GM12891 (cell line): ENCODE measurements at regions not wholly inside any gene's neighbourhood (a gene's known extent, or its start where the extent isn't known, plus 50 kb on each side); places are given as distances from the start of the nearest gene placed in this dataset.

Experiments used
- DNase-seq: peaks from one replicate; pipeline ENCODE4 v3.0.0; 2011; ENCODE audit warnings: low spot score; ENCODE audit not compliant: insufficient read length
- FAIRE-seq: peaks from 2 replicates; lab custom pipeline; 2011; peaks lifted over from hg19 to GRCh38; lab: Jason Lieb, UNC
- PAX5 ChIP-seq: IDR thresholded peaks from 2 replicates; pipeline ENCODE4 v1.6.1; 2011; ENCODE audit warnings: low read length, moderate library complexity, mild to moderate bottlenecking; ENCODE audit not compliant: insufficient read depth, severe bottlenecking
- POLR2A ChIP-seq: IDR thresholded peaks from 2 replicates; pipeline ENCODE4 v1.6.1; 2011; ENCODE audit warnings: low read depth, low read length, control low read depth
- POLR2AphosphoS5 ChIP-seq: IDR thresholded peaks from 2 replicates; pipeline ENCODE4 v1.6.1; 2011; ENCODE audit warnings: low read depth, low read length, control low read depth
- POU2F2 ChIP-seq: IDR thresholded peaks from 2 replicates; pipeline ENCODE4 v1.6.1; 2011; ENCODE audit warnings: low read depth, mild to moderate bottlenecking, control low read depth, low read length, moderate library complexity
- SPI1 ChIP-seq: IDR thresholded peaks from 2 replicates; pipeline ENCODE4 v1.6.1; 2011; ENCODE audit warnings: low read depth, low read length, control low read depth
- TAF1 ChIP-seq: IDR thresholded peaks from 2 replicates; pipeline ENCODE4 v1.6.1; 2011; ENCODE audit warnings: low read depth, low read length, control low read depth

GRCh38 chr11:69572233-69572860 lies 68.6 kb upstream of the CCND1 start:
- TF ChIP-seq POLR2AphosphoS5 (no peak), SPI1 (no peak), TAF1 (no peak), POLR2A (no peak), PAX5 (no peak), POU2F2 (no peak)
- DNase-seq, result no peak
- FAIRE-seq, result no peak

- no peak for FAIRE-seq
- no peak for TF ChIP-seq TAF1
- TF ChIP-seq POU2F2, result no peak
- no peak for TF ChIP-seq PAX5
- TF ChIP-seq POLR2A, result no peak
- no peak for TF ChIP-seq SPI1
- no peak for TF ChIP-seq POLR2AphosphoS5
Observed at GRCh38 chr11:69572861-69573260, 68.1 kb upstream of the CCND1 start.

GRCh38 chr11:69573761-69574607 lies 67.0 kb upstream of the CCND1 start:
- DNase-seq (no peak), FAIRE-seq (no peak)
- TF ChIP-seq POLR2A (no peak), PAX5 (no peak), POU2F2 (no peak), SPI1 (no peak), POLR2AphosphoS5 (no peak), TAF1 (no peak)

More at GRCh38 chr11:69572861-69573260, 68.1 kb upstream of the CCND1 start:
- DNase-seq, result no peak

DNA sequence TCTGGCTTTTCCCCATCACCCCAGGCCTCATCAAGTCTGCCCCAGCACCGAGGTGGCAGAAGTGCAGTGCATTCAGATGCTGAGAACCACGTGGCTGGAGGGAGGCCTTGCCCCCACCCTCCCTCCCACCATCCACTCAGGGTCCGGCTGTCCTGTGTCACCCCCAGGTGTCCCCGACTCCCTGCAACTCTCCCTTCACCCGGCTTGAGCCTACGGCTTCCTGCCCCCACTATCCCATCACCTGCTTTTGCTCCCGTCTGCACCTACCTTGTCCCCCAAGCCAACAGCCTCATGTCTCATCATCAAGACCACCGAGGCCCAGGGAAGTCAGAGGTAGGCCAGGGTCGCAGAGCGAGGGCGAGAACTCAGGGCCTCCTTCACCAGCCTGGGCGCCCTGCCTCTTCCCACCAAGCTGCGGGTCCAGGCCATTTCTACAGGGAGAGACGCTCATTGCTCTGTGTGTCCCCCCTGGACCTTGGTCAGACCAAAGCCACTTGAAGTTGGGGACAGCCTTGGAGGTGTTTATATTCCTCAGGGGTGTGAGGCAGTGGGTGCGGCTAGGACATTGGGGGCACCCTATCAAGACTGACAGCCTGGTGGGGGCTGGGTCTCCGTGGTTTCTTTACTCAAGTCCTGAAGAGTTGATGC lies 66.2 kb upstream of the CCND1 start:
- no peak for DNase-seq
- no peak for TF ChIP-seq PAX5
- no peak for TF ChIP-seq SPI1
- TF ChIP-seq POLR2AphosphoS5, result no peak
- no peak for TF ChIP-seq POLR2A
- no peak for TF ChIP-seq TAF1
- TF ChIP-seq POU2F2, result no peak
- FAIRE-seq, result no peak

- FAIRE-seq (no peak), DNase-seq (no peak)
- TF ChIP-seq POU2F2 (no peak), SPI1 (no peak), POLR2A (no peak), TAF1 (no peak), PAX5 (no peak), POLR2AphosphoS5 (no peak)
Observed at GRCh38 chr11:69575296-69576068, 65.5 kb upstream of the CCND1 start.

DNA sequence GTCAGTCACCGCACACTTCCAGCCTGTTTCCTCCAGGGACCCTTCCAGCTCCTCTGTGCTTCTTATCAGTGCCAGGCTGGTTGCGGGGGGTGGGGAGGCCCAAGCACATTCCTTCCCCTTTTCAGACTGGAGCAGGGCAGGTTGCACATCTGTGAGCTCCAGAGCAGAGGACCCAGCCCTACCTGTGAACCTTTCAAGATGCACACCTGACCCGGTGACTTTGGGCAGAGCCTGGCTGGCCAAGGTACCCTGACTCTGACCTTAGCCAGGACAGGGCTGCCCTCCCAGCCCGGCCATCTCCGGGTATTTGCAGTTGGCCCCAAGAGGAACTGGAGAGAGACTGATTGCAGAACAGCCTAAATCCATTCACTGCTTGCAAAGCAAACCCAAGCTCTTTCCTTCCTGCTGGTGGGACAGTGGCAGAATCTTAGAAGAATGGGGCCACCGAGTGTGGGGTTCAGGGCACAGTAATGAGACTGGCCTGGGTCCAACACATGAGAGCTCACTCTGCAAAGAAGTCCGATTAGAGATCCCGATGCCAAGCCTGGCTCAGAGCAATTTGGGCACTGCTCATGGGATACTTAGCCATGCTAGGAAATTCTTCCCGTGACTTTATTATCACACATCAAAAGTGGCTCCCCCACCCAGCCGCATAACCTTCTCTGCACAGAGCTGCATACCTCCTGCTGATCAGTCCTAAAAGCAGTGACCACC lies 64.7 kb upstream of the CCND1 start:
- FAIRE-seq, result no peak
- TF ChIP-seq PAX5 (no peak), POU2F2 (no peak), SPI1 (no peak), POLR2AphosphoS5 (no peak), POLR2A (no peak), TAF1 (no peak)
- no peak for DNase-seq

- no peak for TF ChIP-seq SPI1
- TF ChIP-seq POLR2A, result no peak
- TF ChIP-seq TAF1, result no peak
- no peak for FAIRE-seq
- no peak for DNase-seq
Observed at GRCh38 chr11:69578167-69578566, 62.8 kb upstream of the CCND1 start.

DNA sequence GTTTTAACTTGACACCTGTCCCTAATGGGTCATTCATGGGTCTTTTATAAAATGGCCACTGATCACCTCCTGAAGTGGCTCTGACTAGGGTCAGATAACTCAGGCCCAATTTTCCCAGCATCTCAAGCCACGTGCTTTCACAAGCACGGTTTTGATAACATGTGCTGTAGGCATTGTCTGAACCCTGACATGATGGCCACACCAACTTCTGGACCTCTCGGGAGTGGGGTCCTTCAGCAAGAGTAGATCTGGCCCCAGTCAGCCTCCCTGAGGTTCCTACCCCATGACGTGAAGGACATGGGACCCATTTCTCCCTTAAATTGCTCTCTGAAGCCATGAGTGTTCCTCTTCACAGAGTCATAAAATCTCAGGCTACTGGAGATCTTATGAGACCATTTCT lies 60.4 kb upstream of the CCND1 start:
- FAIRE-seq (no peak), DNase-seq (no peak)
- TF ChIP-seq POU2F2 (no peak), TAF1 (no peak), SPI1 (no peak), PAX5 (no peak), POLR2A (no peak), POLR2AphosphoS5 (no peak)
